ENCODE measurements at regions not wholly inside any gene's neighbourhood (a gene's known extent, or its start where the extent isn't known, plus 50 kb on each side); places are given as distances from the start of the nearest gene placed in this dataset.

- no peak overlapping the region for H3K4me3 Mint-ChIP-seq (ENCODE audit: unreplicated experiment)
- peaks cover 8% of the 10 kb centered on the region for H3K27me3 Mint-ChIP-seq (ENCODE audit: low read depth)
- H3K9me3 Mint-ChIP-seq (ENCODE audit: low read depth): no peaks in the 10 kb centered on the region
- TF ChIP-seq CTCF (IDR thresholded peaks at IDR 0.05): no peak
- no peak overlapping the region for H3K27ac Mint-ChIP-seq (ENCODE audit: unreplicated experiment)
- no peaks in the 10 kb centered on the region for H3K4me1 Mint-ChIP-seq (ENCODE audit: low read depth)
- no peaks in the 10 kb centered on the region for H3K36me3 Mint-ChIP-seq (ENCODE audit: low read depth)
- no peak for DNase-seq (ENCODE audit: low spot score)
Measured at GRCh38 chr14:30348445-30348844, 210.5 kb upstream of the G2E3 start.

GRCh38 chr14:30349520-30349919 is 209.4 kb upstream of the G2E3 start:
- TF ChIP-seq CTCF (IDR thresholded peaks at IDR 0.05): no peak
- no peaks in the 10 kb centered on the region for H3K9me3 Mint-ChIP-seq (ENCODE audit: low read depth)
- no peak overlapping the region for H3K27ac Mint-ChIP-seq (ENCODE audit: unreplicated experiment)
- H3K27me3 Mint-ChIP-seq (ENCODE audit: low read depth): peaks cover 8% of the 10 kb centered on the region
- no peak for DNase-seq (ENCODE audit: low spot score)
- no peaks in the 10 kb centered on the region for H3K4me1 Mint-ChIP-seq (ENCODE audit: low read depth)
- no peak overlapping the region for H3K4me3 Mint-ChIP-seq (ENCODE audit: unreplicated experiment)
- H3K36me3 Mint-ChIP-seq (ENCODE audit: low read depth): no peaks in the 10 kb centered on the region

- Mint-ChIP-seq H3K27ac (ENCODE audit: unreplicated experiment) (no peak overlapping the region), H3K27me3 (ENCODE audit: low read depth) (peaks cover 11% of the 10 kb centered on the region), H3K4me3 (ENCODE audit: unreplicated experiment) (no peak overlapping the region), H3K4me1 (ENCODE audit: low read depth) (no peaks in the 10 kb centered on the region), H3K9me3 (ENCODE audit: low read depth) (no peaks in the 10 kb centered on the region), H3K36me3 (ENCODE audit: low read depth) (no peaks in the 10 kb centered on the region)
- TF ChIP-seq CTCF (IDR thresholded peaks at IDR 0.05): no peak
- DNase-seq (ENCODE audit: low spot score): no peak
Measured at GRCh38 chr14:30354439-30354838, 204.5 kb upstream of the G2E3 start.

- H3K27ac Mint-ChIP-seq (ENCODE audit: unreplicated experiment): no peak overlapping the region
- TF ChIP-seq CTCF (IDR thresholded peaks at IDR 0.05): no peak
- peaks cover 6% of the 10 kb centered on the region for H3K27me3 Mint-ChIP-seq (ENCODE audit: low read depth)
- no peaks in the 10 kb centered on the region for H3K4me1 Mint-ChIP-seq (ENCODE audit: low read depth)
- no peak overlapping the region for H3K4me3 Mint-ChIP-seq (ENCODE audit: unreplicated experiment)
- no peaks in the 10 kb centered on the region for H3K36me3 Mint-ChIP-seq (ENCODE audit: low read depth)
- DNase-seq (ENCODE audit: low spot score): no peak
- peaks cover 4% of the 10 kb centered on the region for H3K9me3 Mint-ChIP-seq (ENCODE audit: low read depth)
Measured at GRCh38 chr14:30355431-30355913, 203.5 kb upstream of the G2E3 start.

- H3K9me3 Mint-ChIP-seq (ENCODE audit: low read depth): peaks cover 4% of the 10 kb centered on the region
- no peaks in the 10 kb centered on the region for H3K4me1 Mint-ChIP-seq (ENCODE audit: low read depth)
- H3K36me3 Mint-ChIP-seq (ENCODE audit: low read depth): no peaks in the 10 kb centered on the region
- no peak for DNase-seq (ENCODE audit: low spot score)
- no peak overlapping the region for H3K27ac Mint-ChIP-seq (ENCODE audit: unreplicated experiment)
- H3K27me3 Mint-ChIP-seq (ENCODE audit: low read depth): peaks cover 2% of the 10 kb centered on the region
- H3K4me3 Mint-ChIP-seq (ENCODE audit: unreplicated experiment): no peak overlapping the region
- no peak for TF ChIP-seq CTCF (IDR thresholded peaks at IDR 0.05)
Measured at GRCh38 chr14:30356438-30357202, 202.3 kb upstream of the G2E3 start.
